ENCODE measurements at regions not wholly inside any gene's neighbourhood (a gene's known extent, or its start where the extent isn't known, plus 50 kb on each side); places are given as distances from the start of the nearest gene placed in this dataset.

DNA sequence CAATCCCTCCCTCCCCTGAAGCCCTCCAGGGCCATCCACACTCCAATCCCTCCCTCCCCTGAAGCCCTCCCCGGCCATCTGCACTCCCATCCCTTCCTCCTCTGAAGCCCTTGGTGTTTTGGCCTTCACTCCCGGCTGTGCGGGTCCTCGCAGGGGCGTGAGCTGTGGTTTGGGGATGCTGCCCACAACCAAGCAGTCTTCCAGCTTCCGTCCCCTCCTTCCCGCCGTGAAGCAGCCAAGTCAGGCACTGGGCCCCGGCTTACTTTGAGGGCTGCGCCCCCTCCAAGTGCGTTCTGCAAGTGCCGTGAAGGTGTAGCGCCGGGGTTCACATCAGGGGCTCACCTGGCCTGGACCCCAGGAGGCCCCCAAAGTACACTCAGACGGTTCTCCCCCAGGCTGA, 335.9 kb downstream of the BRD1 start:
- H3K9me3 ChIP-seq: no peaks in the 10 kb centered on the region
- DNase-seq: no peak
- H3K36me3 ChIP-seq: no peaks in the 10 kb centered on the region
- no peak overlapping the region for H3K4me3 ChIP-seq
- H3K27ac ChIP-seq: no peak overlapping the region
- peaks cover 0 to 5% (median 0%) of the 10 kb centered on the region in 4 donors for H3K27me3 ChIP-seq
- intact Hi-C loops (cut with DNase I): no loop called here
- TF ChIP-seq, protein P1, sequence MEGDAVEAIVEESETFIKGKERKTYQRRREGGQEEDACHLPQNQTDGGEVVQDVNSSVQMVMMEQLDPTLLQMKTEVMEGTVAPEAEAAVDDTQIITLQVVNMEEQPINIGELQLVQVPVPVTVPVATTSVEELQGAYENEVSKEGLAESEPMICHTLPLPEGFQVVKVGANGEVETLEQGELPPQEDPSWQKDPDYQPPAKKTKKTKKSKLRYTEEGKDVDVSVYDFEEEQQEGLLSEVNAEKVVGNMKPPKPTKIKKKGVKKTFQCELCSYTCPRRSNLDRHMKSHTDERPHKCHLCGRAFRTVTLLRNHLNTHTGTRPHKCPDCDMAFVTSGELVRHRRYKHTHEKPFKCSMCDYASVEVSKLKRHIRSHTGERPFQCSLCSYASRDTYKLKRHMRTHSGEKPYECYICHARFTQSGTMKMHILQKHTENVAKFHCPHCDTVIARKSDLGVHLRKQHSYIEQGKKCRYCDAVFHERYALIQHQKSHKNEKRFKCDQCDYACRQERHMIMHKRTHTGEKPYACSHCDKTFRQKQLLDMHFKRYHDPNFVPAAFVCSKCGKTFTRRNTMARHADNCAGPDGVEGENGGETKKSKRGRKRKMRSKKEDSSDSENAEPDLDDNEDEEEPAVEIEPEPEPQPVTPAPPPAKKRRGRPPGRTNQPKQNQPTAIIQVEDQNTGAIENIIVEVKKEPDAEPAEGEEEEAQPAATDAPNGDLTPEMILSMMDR (IDR thresholded peaks at IDR 0.05): no peak
- TF ChIP-seq POLR2A (IDR thresholded peaks at IDR 0.05): no peak
- 81 to 88% methylated on average over 6 to 7 of the region's 15 CpGs for WGBS, 2 donors
- H3K4me1 ChIP-seq: no peaks in the 10 kb centered on the region

DNA sequence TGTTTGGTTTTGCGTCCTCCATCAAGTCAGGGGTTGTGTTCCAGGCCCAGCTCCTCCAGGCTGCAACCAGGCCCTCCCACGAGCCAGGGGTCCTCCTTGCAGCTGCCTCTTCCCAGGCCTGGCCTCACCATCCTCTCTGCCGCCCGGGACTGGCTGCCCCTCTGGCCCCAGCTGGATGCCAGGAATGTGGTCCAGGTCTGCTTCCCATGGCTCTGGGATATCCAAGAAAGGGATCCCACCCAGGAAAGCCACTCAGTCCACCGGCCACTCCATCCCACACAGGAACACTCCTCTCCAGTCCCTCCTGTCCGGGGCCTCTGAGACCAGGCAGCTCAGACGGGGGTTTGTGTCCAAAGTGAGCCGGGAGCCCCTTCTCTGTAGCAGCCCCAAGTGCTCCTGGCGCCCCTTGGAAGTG, 336.4 kb downstream of the BRD1 start:
- Histone ChIP-seq H3K4me3 (no peak overlapping the region), H3K9me3 (no peaks in the 10 kb centered on the region), H3K27ac (no peak overlapping the region), H3K27me3 (peaks cover 0 to 5% (median 0%) of the 10 kb centered on the region in 4 donors), H3K4me1 (no peaks in the 10 kb centered on the region), H3K36me3 (no peaks in the 10 kb centered on the region)
- TF ChIP-seq POLR2A (IDR thresholded peaks at IDR 0.05): no peak
- TF ChIP-seq, protein P1 (IDR thresholded peaks at IDR 0.05): no peak
- DNase-seq: no peak
- intact Hi-C loops (cut with DNase I): no loop called here
- WGBS, 2 donors: 71 to 81% methylated on average over 2 to 4 of the region's 9 CpGs

DNA sequence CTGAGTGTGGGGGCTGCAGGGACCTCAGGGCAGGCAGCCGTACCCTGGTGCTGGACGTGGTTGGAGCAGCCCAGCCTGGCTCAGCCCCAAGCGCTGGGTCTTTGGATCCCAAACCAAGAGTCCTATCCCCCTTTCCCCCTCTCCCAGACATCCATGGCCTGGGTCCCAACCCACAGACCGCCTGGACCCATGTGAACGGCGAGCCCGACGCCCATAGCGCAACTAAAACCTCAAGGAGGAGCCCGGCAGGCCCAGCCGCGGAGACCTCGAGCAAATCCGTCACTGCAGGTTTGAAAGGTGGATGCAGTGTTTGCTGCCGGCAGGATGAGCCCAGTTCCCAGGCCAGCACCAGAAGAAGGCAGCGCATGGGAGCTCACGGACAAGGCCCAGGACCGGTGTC, 337.0 kb downstream of the BRD1 start:
- Histone ChIP-seq H3K4me3 (no peak overlapping the region), H3K27ac (no peak overlapping the region), H3K9me3 (no peaks in the 10 kb centered on the region), H3K36me3 (no peaks in the 10 kb centered on the region), H3K4me1 (no peaks in the 10 kb centered on the region), H3K27me3 (peaks cover 0 to 5% (median 0%) of the 10 kb centered on the region in 4 donors)
- WGBS, 2 donors: 80 to 91% methylated on average over 3 to 6 of the region's 18 CpGs
- intact Hi-C loops (cut with DNase I): no loop called here
- TF ChIP-seq, protein P1 (IDR thresholded peaks at IDR 0.05): no peak
- no peak for TF ChIP-seq POLR2A (IDR thresholded peaks at IDR 0.05)
- DNase-seq: no peak

DNA sequence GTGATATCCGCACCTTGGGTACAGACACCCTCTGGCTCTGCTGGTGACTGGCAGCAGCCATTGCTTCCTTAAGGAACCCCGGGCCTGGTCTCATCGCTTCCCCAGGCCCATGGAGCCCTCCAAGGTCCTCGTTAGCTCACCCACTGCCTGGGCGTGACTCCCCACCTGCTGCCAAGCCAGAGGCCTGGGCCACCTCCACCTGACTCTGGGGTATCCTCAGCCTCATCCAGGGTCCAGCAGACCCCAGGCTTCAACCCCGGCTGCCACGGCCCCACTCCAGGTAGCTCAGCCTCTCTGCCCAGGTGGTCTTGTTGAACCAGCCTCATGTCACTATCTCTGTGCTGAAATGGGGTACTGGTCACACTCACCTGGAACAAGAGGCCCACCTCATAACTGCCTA, 337.9 kb downstream of the BRD1 start:
- Histone ChIP-seq H3K27me3 (peaks cover 0 to 5% (median 0%) of the 10 kb centered on the region in 4 donors), H3K9me3 (no peaks in the 10 kb centered on the region), H3K27ac (no peak overlapping the region), H3K36me3 (no peaks in the 10 kb centered on the region), H3K4me3 (no peak overlapping the region), H3K4me1 (no peaks in the 10 kb centered on the region)
- DNase-seq: no peak
- 82 to 100% methylated on average over 2 to 5 of the region's 7 CpGs for WGBS, 2 donors
- TF ChIP-seq POLR2A (IDR thresholded peaks at IDR 0.05): no peak
- TF ChIP-seq, protein P1 (IDR thresholded peaks at IDR 0.05): no peak
- intact Hi-C loops (cut with DNase I): no loop called here

GRCh38 chr22:49488943-49489342, 338.7 kb downstream of the BRD1 start:
- H3K4me1 ChIP-seq: no peaks in the 10 kb centered on the region
- H3K27me3 ChIP-seq: peaks cover 0 to 13% (median 0%) of the 10 kb centered on the region in 4 donors
- no peak for DNase-seq
- no peaks in the 10 kb centered on the region for H3K36me3 ChIP-seq
- WGBS, 2 donors: 74 to 81% methylated on average over 6 to 7 of the region's 10 CpGs
- TF ChIP-seq, protein P1 (IDR thresholded peaks at IDR 0.05): no peak
- intact Hi-C loops (cut with DNase I): no loop called here
- no peaks in the 10 kb centered on the region for H3K9me3 ChIP-seq
- no peak overlapping the region for H3K4me3 ChIP-seq
- H3K27ac ChIP-seq: no peak overlapping the region

All from esophagus squamous epithelium (tissue), 5 donors.